CD4-positive, alpha-beta T cell treated with Interleukin-17A for 4 hours (primary cell): ENCODE measurements at regions not wholly inside any gene's neighbourhood (a gene's known extent, or its start where the extent isn't known, plus 50 kb on each side); places are given as distances from the start of the nearest gene placed in this dataset.
A peak's percentile ranks its signal among the peaks of the same experiment; 100 is the strongest.
"Not testable (repeated sequence)": the region's sequence is repeated elsewhere in the genome, so short reads cannot be mapped to it uniquely, and the experiment has no call there.

ENCODE experiments used
- DNase-seq: peaks from one replicate; pipeline ENCODE4 v3.0.0-alpha.2; 2020; ENCODE audit warnings: mixed read lengths

GRCh38 chr1:101121975-101122374, 96.4 kb upstream of the DPH5 start:
- no peak for DNase-seq

- DNase-seq: no peak
These were observed 95.9 kb upstream of the DPH5 start for GRCh38 chr1:101121504-101121903.

GRCh38 chr1:101120868-101121267, 95.3 kb upstream of the DPH5 start:
- no peak for DNase-seq

- no peak for DNase-seq
These were observed 93.7 kb upstream of the DPH5 start for GRCh38 chr1:101119289-101119688.

- no peak for DNase-seq
These were observed 90.4 kb upstream of the DPH5 start for GRCh38 chr1:101116006-101116405.

GRCh38 chr1:101115112-101115511, 89.5 kb upstream of the DPH5 start:
- DNase-seq: no peak

- DNase-seq: not testable (repeated sequence)
These were observed 88.5 kb upstream of the DPH5 start for GRCh38 chr1:101114128-101114527.

- DNase-seq: peak; percentile 82
These were observed 86.6 kb upstream of the DPH5 start for GRCh38 chr1:101112051-101112780.

- no peak for DNase-seq
These were observed 85.9 kb upstream of the DPH5 start for GRCh38 chr1:101111461-101111860.

- no peak for DNase-seq
These were observed 84.2 kb upstream of the DPH5 start for GRCh38 chr1:101109791-101110190.

GRCh38 chr1:101108111-101108500, 82.5 kb upstream of the DPH5 start:
- DNase-seq: peak; percentile 38

- DNase-seq: no peak
These were observed 82.0 kb upstream of the DPH5 start for GRCh38 chr1:101107496-101108110.

GRCh38 chr1:101105877-101106276, 80.3 kb upstream of the DPH5 start:
- no peak for DNase-seq

- DNase-seq: no peak
These were observed 77.0 kb upstream of the DPH5 start for GRCh38 chr1:101102426-101103156.

- DNase-seq: no peak
These were observed 75.8 kb upstream of the DPH5 start for GRCh38 chr1:101101360-101101759.

- no peak for DNase-seq
These were observed 75.1 kb upstream of the DPH5 start for GRCh38 chr1:101100674-101101073.

- no peak for DNase-seq
These were observed 73.3 kb upstream of the DPH5 start for GRCh38 chr1:101098907-101099306.

- no peak for DNase-seq
These were observed 72.7 kb upstream of the DPH5 start for GRCh38 chr1:101098327-101098726.

GRCh38 chr1:101089613-101090338, 64.2 kb upstream of the DPH5 start:
- no peak for DNase-seq

- DNase-seq: no peak
These were observed 62.8 kb upstream of the DPH5 start for GRCh38 chr1:101088431-101088830.

- DNase-seq: no peak
These were observed 61.2 kb upstream of the DPH5 start for GRCh38 chr1:101086783-101087182.

GRCh38 chr1:101081496-101082488, 56.2 kb upstream of the DPH5 start:
- peak; percentile 56 for DNase-seq
